OCI-LY1 (cell line): ENCODE measurements at regions not wholly inside any gene's neighbourhood (a gene's known extent, or its start where the extent isn't known, plus 50 kb on each side); places are given as distances from the start of the nearest gene placed in this dataset.

Experiments used
- H2AFZ ChIP-seq: fragments of 200-600 bp; sonication (generic), shearing (Covaris generic); 2 replicates; pipeline ENCODE4 v1.6.0; 2014; ENCODE audit warnings: antibody characterized with exemption, mild to moderate bottlenecking, low read length
- H3F3A ChIP-seq: fragments of 200-600 bp; sonication (generic), shearing (Covaris generic); 2 replicates; pipeline ENCODE4 v1.6.0; 2014; ENCODE audit warnings: mild to moderate bottlenecking, antibody characterized with exemption, low read length, moderate library complexity; ENCODE audit not compliant: insufficient read depth
- H3K27ac ChIP-seq: fragments of 200-600 bp; sonication (generic); 2 replicates; pipeline ENCODE4 v1.5.1; 2014; ENCODE audit warnings: low read length, mixed run types, mild to moderate bottlenecking, low read depth; ENCODE audit not compliant: poor library complexity, severe bottlenecking
- H3K27me3 ChIP-seq: fragments of 200-600 bp; sonication (generic); 2 replicates; pipeline ENCODE4 v1.6.0; 2014; ENCODE audit warnings: antibody characterized with exemption, mild to moderate bottlenecking, low read length, moderate library complexity; ENCODE audit not compliant: insufficient read depth
- H3K36me3 ChIP-seq: fragments of 200-600 bp; sonication (generic); 2 replicates; pipeline ENCODE4 v1.6.1; 2014; ENCODE audit warnings: mild to moderate bottlenecking, antibody characterized with exemption, low read length, moderate library complexity, mixed read lengths; ENCODE audit not compliant: insufficient read depth
- H3K4me1 ChIP-seq: fragments of 200-600 bp; sonication (generic); 2 replicates; pipeline ENCODE4 v1.5.1; 2014; ENCODE audit warnings: mild to moderate bottlenecking, low read length, moderate library complexity; ENCODE audit not compliant: insufficient read depth, severe bottlenecking
- H3K4me2 ChIP-seq: fragments of 200-600 bp; sonication (generic), shearing (Covaris generic); 2 replicates; pipeline ENCODE4 v1.6.1; 2014; ENCODE audit warnings: low read length
- H3K4me3 ChIP-seq: fragments of 200-600 bp; sonication (generic); 2 replicates; pipeline ENCODE4 v1.5.1; 2014; ENCODE audit warnings: low read length, low read depth, mild to moderate bottlenecking, mixed read lengths; ENCODE audit not compliant: poor library complexity, severe bottlenecking
- H3K79me2 ChIP-seq: fragments of 200-600 bp; shearing (Covaris generic); 2 replicates; pipeline ENCODE4 v1.6.1; 2016; ENCODE audit warnings: mixed run types, low read length, mixed read lengths; ENCODE audit not compliant: insufficient read depth
- H3K9ac ChIP-seq: fragments of 200-600 bp; sonication (generic), shearing (Covaris generic); 2 replicates; pipeline ENCODE4 v1.6.1; 2014; ENCODE audit warnings: mild to moderate bottlenecking, low read length, mixed read lengths
- H3K9me2 ChIP-seq: fragments of 200-600 bp; sonication (generic), shearing (Covaris generic); 2 replicates; pipeline ENCODE4 v1.6.1; 2014; ENCODE audit warnings: low read depth, mild to moderate bottlenecking, low read length, mixed read lengths
- H3K9me3 ChIP-seq: fragments of 200-600 bp; shearing (Covaris generic); 2 replicates; pipeline ENCODE4 v1.6.1; 2014; ENCODE audit warnings: low read length, mixed read lengths
- H4K20me1 ChIP-seq: fragments of 200-600 bp; sonication (generic), shearing (Covaris generic); 2 replicates; pipeline ENCODE4 v1.6.0; 2016; ENCODE audit warnings: mild to moderate bottlenecking, low read length; ENCODE audit not compliant: insufficient read depth
- CTCF ChIP-seq: fragments of 200-600 bp; sonication (generic), shearing (Covaris generic); IDR thresholded peaks from 2 replicates; pipeline ENCODE4 v1.5.1; 2017; ENCODE audit warnings: mild to moderate bottlenecking, antibody characterized with exemption, low read length, moderate library complexity, mixed read lengths
- EZH2 ChIP-seq: fragments of 200-600 bp; sonication (generic), shearing (Covaris generic); IDR thresholded peaks from 2 replicates; pipeline ENCODE4 v1.8.0; 2017; ENCODE audit warnings: borderline replicate concordance, mixed run types, mild to moderate bottlenecking, antibody characterized with exemption, low read length, moderate library complexity, mixed read lengths

GRCh38 chr4:187940299-187940698 is 55.3 kb upstream of the ZFP42 start:
- Histone ChIP-seq H3K79me2 (no peaks in the 10 kb centered on the region), H3K9me2 (no peaks in the 10 kb centered on the region), H3F3A (no peaks in the 10 kb centered on the region), H3K36me3 (no peaks in the 10 kb centered on the region), H3K27ac (no peak overlapping the region), H3K9ac (no peak overlapping the region), H2AFZ (no peak overlapping the region), H3K9me3 (no peaks in the 10 kb centered on the region; the same call in 1 of the 2 replicates), H3K4me3 (no peak overlapping the region), H3K4me1 (no peaks in the 10 kb centered on the region), H4K20me1 (no peaks in the 10 kb centered on the region), H3K4me2 (no peak overlapping the region), H3K27me3 (no peaks in the 10 kb centered on the region)
- TF ChIP-seq EZH2 (no peak), CTCF (no peak)

GRCh38 chr4:187942968-187943367 is 52.6 kb upstream of the ZFP42 start:
- Histone ChIP-seq H3K27ac (no peak overlapping the region), H3F3A (no peaks in the 10 kb centered on the region), H2AFZ (no peak overlapping the region), H3K4me3 (no peak overlapping the region), H3K27me3 (no peaks in the 10 kb centered on the region), H3K9me2 (no peaks in the 10 kb centered on the region), H3K36me3 (no peaks in the 10 kb centered on the region), H3K9ac (no peak overlapping the region), H3K4me2 (no peak overlapping the region), H3K9me3 (no peaks in the 10 kb centered on the region), H3K4me1 (no peaks in the 10 kb centered on the region), H3K79me2 (no peaks in the 10 kb centered on the region), H4K20me1 (no peaks in the 10 kb centered on the region)
- TF ChIP-seq EZH2: no peak
- TF ChIP-seq CTCF: no peak

GRCh38 chr4:187944179-187944578 is 51.4 kb upstream of the ZFP42 start:
- Histone ChIP-seq H3K4me1 (no peaks in the 10 kb centered on the region), H3K9ac (no peak overlapping the region), H3K79me2 (no peaks in the 10 kb centered on the region), H4K20me1 (no peaks in the 10 kb centered on the region), H3K9me2 (no peaks in the 10 kb centered on the region), H3K4me3 (no peak overlapping the region), H3F3A (no peaks in the 10 kb centered on the region), H3K4me2 (no peak overlapping the region), H2AFZ (no peak overlapping the region), H3K27me3 (no peaks in the 10 kb centered on the region), H3K36me3 (no peaks in the 10 kb centered on the region), H3K27ac (no peak overlapping the region), H3K9me3 (no peaks in the 10 kb centered on the region)
- TF ChIP-seq EZH2: no peak
- TF ChIP-seq CTCF: no peak
